Midbrain (tissue), 1 donor: ENCODE measurements at regions not wholly inside any gene's neighbourhood (a gene's known extent, or its start where the extent isn't known, plus 50 kb on each side); places are given as distances from the start of the nearest gene placed in this dataset.
"Not testable (repeated sequence)": the region's sequence is repeated elsewhere in the genome, so short reads cannot be mapped to it uniquely, and the experiment has no call there.

Experiments
- DNase-seq: peaks from one replicate; lab custom pipeline; 2025; lab: John Stamatoyannopoulos, UW

- not testable (repeated sequence) for DNase-seq
Measured at GRCh38 chr16:86267657-86268056, 242.7 kb upstream of the FOXF1 start.

GRCh38 chr16:86270696-86271095, 239.6 kb upstream of the FOXF1 start:
- no peak for DNase-seq

- no peak for DNase-seq
Measured at GRCh38 chr16:86272744-86273143, 237.6 kb upstream of the FOXF1 start.

GRCh38 chr16:86277221-86277620, 233.1 kb upstream of the FOXF1 start:
- DNase-seq = no peak

- DNase-seq = not testable (repeated sequence)
Measured at GRCh38 chr16:86277859-86278258, 232.5 kb upstream of the FOXF1 start.

- DNase-seq = no peak
Measured at GRCh38 chr16:86281421-86281820, 228.9 kb upstream of the FOXF1 start.

- no peak for DNase-seq
Measured at GRCh38 chr16:86283944-86284343, 226.4 kb upstream of the FOXF1 start.

- DNase-seq = no peak
Measured at GRCh38 chr16:86285421-86285820, 224.9 kb upstream of the FOXF1 start.

- DNase-seq = no peak
Measured at GRCh38 chr16:86285938-86286921, 224.1 kb upstream of the FOXF1 start.

- no peak for DNase-seq
Measured at GRCh38 chr16:86286991-86287663, 223.2 kb upstream of the FOXF1 start.

- DNase-seq = no peak
Measured at GRCh38 chr16:86287664-86288201, 222.6 kb upstream of the FOXF1 start.

GRCh38 chr16:86288716-86289294, 221.5 kb upstream of the FOXF1 start:
- DNase-seq = no peak

- no peak for DNase-seq
Measured at GRCh38 chr16:86289304-86289703, 221.0 kb upstream of the FOXF1 start.

- no peak for DNase-seq
Measured at GRCh38 chr16:86289907-86290306, 220.4 kb upstream of the FOXF1 start.

GRCh38 chr16:86291491-86291890, 218.8 kb upstream of the FOXF1 start:
- DNase-seq = no peak

- no peak for DNase-seq
Measured at GRCh38 chr16:86292171-86292775, 218.1 kb upstream of the FOXF1 start.

- no peak for DNase-seq
Measured at GRCh38 chr16:86292942-86293341, 217.4 kb upstream of the FOXF1 start.

GRCh38 chr16:86293906-86294305, 216.4 kb upstream of the FOXF1 start:
- no peak for DNase-seq

- no peak for DNase-seq
Measured at GRCh38 chr16:86294535-86295196, 215.7 kb upstream of the FOXF1 start.

GRCh38 chr16:86296256-86296655, 214.1 kb upstream of the FOXF1 start:
- DNase-seq = no peak

GRCh38 chr16:86297391-86297790, 212.9 kb upstream of the FOXF1 start:
- DNase-seq = no peak
